ENCODE measurements at regions not wholly inside any gene's neighbourhood (a gene's known extent, or its start where the extent isn't known, plus 50 kb on each side); places are given as distances from the start of the nearest gene placed in this dataset.

DNA sequence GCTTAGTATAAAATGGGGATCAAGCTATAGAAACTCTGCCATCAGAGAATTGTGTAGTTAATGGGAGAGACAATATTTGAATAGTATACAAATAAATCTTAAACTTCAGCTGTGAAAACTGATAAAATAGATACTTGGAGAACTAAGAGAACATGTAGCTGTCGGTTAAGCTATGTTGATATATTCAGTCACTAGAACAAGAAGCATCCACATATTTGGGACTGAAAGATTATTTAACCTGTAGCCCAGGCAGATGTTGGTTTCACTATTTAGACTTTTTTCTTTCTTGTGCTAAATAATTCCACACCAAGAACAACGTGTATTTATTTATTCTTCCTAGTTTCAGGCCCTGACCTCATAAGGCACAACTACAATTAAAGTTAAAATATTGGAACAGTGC lies 521.0 kb upstream of the CCNG1 start:
- TF ChIP-seq TAF1 (IDR thresholded peaks at IDR 0.05; ENCODE audit: borderline replicate concordance, insufficient read depth, low read length): no peak
- TF ChIP-seq SIN3A (IDR thresholded peaks at IDR 0.05; ENCODE audit: borderline replicate concordance, insufficient read depth, low read length): no peak
- TF ChIP-seq POLR2AphosphoS5 (IDR thresholded peaks at IDR 0.05; ENCODE audit: low read depth, low read length): no peak
- no peak for TF ChIP-seq REST (IDR thresholded peaks at IDR 0.05; ENCODE audit: insufficient read depth in 1 of 2, low read depth in 2 of 2, low read length in 2 of 2)
